ENCODE measurements at regions not wholly inside any gene's neighbourhood (a gene's known extent, or its start where the extent isn't known, plus 50 kb on each side); places are given as distances from the start of the nearest gene placed in this dataset.

DNA sequence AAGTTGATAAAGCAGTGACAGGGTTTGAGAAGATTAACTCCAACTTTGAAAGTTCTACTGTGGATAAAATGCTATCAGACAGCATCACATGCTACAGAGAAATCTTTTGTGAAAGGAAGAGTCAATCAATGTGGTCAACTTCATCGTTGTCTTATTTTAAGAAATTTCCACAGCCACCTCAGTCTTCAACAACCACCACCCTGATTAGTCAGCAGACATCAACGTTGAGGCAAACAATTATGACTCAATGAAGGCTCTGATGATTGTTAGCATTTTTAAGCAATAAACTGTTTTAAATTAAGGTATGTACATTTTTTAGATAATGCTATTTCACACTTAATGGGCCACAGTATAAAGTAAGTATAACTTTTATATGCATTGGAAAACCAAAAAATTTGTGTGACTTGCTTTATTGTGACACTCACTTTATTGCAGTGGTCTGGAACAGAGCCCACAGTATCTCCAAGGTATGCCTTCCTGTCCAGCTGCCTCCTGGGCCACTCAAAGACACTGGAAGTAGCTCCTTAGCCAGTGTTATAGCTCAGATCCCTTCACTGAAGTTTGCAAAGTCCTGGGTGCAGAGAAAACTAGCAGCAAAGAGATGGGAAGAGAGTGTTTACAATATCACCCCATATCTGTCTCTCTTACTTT, 293.1 kb downstream of the ARHGAP12 start:
- no peak for DNase-seq

DNA sequence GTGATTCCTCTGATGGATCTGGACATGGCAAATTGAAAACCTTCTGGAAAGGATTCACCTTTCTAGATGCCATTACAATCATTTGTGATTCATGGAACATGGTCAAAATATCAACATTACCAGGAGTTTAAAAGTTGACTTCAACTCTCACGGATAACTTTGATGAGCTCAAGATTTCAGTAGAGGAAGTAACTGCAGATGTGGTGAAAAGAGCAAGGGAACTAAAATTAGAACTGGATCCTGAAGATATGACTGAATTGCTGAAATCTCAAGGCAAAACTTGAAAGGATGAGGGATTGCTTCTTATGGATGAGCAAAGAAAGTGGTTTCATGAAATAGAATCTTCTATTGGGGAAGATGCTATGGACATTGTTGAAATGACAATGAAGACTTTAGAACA, 293.6 kb downstream of the ARHGAP12 start:
- no peak for DNase-seq

DNA sequence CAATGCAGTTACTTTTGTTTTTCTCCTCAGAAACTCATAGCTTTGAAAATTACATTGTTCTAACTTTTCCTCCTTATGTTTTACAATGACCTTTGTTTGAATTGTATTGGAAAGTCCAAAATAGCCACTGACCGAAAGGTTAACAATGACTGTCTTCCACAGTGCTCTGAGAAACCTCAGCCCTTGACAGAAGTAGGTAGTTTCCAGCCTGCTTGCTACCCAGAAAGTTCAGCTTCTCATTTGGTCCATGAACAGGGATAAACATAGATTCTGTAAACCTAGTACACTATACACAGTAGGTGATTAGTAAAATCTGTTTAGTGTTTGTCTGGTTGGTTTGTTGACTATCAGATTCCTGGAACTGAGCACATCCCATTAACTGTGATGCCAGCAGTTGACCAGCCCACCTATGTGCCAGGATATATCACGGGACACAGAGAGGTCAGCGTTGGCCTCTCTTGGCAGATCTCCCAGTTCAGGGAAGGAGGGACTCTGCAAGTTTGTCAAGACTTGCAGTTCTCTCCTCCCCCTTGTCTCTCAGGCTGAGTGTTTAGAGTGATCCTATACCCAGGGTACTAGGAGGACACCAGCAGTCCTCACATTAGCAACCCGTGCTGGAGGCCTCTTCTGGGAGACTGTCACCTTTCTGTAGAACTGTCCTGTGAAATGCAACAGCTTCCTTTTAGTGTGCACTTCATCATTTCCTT, 297.6 kb downstream of the ARHGAP12 start:
- peak; percentile 9 for DNase-seq

DNA sequence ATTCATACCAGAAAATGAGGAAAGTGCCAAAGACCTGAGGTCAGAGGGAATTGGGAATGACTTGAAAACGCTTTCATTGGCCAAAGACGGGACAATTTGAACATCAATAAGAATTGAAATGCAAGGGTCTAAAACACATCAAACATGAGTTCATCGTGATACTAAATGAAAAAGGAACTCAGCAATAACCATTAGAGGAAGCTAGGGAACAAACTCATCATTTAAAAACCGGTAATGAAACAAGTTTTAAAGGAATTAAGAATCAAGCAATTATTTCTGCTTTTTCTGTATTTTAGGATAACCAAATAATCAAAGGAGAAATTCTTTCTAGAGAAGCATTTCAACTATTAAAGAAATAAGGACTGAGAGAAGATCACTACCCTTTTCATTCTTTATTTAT, 303.1 kb downstream of the ARHGAP12 start:
- DNase-seq, result no peak

DNA sequence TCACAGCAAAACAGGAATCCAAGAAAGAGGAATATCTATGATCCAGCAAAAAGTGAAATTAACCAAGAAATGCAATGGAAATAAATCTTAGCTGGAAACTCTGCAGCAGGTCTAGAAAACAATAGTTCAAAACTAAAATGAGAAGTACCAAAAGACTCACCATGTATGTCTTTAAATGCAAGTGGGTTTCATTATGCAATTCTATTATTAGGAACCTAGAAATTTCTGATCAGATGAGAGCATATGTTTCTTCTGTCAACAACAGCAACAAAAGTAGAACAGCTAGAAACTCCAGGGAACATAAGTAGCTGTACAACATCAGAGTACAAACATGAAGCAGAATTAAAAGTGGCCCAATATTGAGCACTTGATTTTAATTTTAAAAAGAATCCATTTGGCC, 304.0 kb downstream of the ARHGAP12 start:
- no peak for DNase-seq

DNA sequence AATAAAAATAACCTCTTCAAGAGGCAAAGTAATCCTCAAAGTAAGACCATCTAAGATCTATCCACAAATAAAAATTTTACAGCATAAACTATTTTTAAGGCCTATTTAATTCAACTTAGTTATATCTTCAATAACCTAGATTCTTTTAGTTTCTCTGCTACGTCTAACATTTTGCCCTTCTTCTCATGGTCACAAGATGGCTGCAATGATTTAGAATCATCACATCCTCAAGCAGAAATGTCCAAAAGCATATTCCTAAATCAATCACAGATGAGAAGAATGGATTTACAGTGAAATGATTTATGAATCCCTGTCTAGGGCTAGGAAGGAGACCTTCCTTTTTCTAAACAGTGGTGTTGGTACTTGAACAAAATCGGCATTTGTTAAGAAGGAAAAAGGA, 304.7 kb downstream of the ARHGAP12 start:
- DNase-seq, result no peak

DNA sequence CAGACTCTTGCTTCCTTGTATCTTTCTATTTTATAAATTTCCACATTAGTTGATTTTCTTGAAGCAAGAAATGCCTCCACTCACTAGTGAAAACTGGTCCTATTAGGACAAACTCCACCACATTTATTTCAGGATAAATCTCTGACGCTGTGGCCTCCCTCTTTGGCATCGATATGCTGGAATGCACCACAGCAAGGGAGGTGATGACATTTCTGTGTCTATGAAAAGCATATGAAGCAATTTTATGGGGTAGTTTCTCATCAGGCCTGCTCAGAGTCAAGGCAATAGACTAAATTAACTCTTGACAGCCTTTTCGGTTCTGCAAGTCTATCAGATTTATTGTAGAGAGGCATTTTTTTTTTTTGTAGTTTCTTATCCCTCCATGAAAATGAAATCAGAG, 304.4 kb downstream of the ZEB1 start:
- DNase-seq, result no peak

DNA sequence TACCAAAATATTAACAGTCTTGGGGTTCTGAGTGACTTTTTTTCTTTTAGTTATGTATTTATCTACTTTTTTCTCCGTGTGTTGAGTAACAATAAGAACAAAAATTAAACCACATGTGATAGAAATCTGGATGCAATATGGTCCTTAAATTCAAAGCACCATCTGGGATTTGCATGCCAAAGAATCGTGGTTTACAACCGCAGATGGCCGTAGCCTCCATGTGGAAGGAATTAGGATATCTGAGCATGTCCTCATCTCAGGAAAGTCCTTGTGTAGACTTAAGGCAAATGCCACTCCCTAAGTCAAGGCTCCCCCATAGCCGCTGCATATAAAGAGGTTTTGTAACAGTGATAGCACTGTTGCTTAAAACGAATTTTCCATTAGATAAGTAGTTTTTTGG, 304.0 kb downstream of the ZEB1 start:
- no peak for DNase-seq

DNA sequence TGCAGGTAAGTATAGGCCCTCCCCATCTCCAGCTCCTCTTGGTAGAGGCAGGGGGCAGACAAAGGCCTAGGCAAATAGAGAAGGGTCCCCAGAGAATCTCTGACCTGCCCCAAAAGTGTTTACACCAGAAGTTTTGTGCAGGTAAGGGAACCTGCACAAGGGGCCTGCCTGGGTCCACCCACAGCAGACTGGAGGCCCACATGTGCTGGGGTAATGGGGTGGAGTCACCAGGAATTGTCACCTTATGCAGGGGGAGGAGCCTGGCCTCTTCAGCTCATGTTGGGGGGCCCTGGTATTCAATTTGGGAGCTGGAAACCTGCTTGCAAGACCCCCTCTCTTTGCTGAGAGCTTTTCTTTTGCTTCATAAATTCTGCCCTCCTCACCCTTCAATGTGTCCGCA, 302.7 kb downstream of the ZEB1 start:
- no peak for DNase-seq

DNA sequence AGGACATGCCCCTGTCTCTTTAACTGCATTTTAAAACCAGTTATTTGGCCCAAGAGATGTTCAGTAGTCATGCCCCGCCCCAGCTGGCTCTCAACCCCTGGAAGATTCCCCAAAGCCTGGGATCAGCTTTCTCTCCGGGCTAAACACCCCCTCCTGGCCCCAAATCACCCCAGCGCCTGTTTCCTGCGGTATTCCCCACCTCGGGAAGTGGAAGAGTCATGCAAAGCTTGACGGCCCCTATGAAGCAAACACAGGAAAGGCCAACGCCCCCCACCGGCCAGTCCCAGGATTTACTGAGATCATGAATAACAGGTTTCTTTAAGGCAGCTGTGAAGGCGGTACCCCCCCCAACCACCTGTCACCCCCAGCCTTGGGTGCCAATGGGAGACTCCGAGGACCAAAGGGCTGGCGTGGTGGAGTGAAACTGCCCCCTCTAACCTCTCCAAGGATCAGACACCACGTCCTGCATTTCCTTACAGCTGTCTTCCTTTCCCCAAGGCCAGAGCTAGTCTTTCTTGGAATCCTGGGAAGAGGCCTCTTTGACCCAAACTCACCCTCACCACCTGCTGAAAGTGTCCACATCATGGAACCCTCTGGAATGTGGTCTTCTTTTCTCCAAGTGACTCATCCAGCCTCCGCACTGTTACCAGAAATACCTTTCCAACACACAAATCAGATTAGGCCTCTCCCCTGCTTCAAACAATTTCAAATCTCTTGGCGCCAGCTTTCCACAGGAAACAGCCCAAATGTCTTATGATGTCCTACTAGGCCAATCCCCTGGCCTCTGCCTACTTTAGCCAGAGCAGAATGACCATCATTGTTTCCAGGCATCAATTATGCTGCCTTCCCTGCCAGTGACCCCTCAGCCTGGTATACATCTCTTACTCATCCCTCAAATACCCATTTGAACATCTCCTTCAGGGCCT, 301.5 kb downstream of the ZEB1 start:
- DNase-seq, result no peak

DNA sequence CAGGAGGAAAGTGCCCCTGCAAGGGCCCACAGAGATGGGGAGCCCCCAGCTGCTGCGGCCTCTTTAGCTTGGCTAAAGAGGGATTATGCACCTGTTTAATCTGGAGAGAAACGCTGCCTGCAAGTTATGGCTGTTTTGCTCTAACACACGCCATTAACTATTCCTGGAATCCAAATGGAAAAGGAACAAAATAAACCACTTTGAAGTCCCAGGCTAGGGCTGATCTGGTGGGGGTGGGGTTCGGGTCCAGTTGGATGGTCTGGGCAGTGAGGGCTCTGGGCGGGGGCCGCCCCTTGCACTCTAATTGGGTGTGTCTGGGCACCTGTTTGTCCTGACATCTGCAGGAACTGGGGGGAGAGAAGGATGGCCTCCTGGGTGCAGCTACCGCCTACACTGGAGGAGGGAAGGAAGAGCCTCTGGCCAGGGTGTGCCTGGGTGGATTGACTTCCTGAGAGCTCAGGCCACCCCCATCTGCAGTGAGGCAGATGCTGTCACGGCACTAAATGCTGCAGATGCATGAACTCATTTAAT, 300.6 kb downstream of the ZEB1 start:
- no peak for DNase-seq

DNA sequence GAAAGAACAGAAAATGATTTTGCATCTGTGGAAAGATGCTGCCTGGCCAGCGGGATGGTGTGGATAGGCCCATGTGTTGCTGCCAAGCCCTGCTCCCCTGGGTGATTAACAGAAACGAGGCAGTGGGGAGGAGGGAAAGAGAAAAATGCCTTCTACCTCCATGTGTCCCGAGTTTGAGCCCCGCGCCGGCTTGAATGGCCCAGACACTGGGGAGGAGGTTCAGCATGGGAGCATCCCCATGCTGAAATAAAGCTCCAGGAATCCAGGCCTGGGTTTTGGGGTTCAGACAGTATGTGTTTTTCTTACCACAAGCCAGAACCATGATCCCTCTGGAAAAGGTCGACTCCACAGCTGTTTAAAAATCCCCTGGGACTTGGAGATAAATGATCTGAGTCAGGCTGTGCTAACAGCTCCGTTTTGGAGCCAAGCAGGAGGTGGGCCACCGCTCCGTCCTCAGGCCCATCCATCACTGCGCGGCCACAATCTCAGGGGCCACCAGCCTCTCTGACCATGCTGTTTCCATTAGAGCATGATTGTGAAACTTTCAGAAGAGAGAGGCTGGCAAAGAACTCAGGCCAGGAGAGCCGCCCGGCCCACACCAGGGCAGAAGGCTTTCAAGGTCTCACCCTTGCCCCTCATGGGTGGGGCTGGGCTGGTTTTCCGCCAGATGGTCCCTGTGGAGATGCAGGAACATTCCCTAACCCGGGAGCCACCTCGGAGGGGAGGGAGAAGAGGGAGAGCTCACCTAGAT, 299.7 kb downstream of the ZEB1 start:
- no peak for DNase-seq

DNA sequence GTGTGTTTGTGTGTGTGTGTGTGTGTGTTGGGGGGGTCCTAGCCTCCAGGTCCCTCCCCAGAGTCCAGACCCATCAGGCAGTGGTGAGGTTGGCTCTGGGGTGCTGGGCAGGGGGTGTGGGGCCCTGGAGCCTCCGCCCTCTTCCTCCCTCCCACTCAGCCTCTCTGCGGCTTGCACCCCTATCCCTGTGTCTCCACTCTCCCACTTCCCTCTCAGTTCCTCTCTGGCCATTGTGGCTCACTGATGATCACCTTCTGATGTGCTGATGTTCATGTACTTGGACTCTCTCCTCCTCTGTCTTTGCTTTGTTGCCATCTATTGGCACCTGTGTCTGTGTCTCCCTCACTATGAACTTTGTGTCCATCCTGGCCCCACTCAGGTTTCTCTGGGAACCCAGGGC, 298.7 kb downstream of the ZEB1 start:
- no peak for DNase-seq

DNA sequence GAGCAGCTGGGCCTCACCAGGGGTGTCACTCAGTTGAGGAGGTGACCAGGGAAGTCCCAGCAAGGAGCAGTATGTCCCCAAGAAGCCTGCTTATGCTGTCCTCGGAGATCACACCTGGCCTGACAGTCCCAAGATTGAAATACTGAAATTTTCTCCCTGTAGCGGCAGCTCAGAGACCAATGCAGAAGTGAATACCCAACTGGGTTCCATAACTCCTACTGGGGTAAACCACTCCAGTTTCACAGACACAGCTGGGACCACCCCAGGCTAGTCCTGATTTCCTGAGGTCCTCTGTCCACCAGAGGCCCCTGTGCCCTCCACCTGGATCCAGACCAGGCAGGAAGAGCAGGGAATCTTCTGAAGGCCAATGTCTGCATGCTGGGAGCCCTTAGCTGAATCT, 298.1 kb downstream of the ZEB1 start:
- no peak for DNase-seq

DNA sequence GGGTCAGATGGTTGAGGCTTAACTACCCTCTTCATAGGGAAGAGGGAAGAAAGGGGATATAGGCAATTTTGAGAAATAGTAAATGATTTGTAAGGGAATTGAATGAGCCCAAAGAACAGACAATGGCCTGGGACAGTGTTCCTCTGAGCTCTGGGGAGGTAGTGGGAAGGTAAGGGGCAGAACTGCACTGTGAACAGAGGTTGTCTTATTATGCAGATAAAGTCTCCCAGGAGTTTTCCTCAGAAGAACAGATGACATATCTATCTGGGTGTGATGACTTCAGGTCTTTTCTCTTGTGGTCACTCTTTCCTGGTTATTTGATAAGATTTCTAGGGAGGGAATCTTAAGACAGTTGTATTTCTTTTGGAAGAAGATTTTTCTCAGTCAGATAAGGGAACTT, 296.1 kb downstream of the ZEB1 start:
- no peak for DNase-seq

DNA sequence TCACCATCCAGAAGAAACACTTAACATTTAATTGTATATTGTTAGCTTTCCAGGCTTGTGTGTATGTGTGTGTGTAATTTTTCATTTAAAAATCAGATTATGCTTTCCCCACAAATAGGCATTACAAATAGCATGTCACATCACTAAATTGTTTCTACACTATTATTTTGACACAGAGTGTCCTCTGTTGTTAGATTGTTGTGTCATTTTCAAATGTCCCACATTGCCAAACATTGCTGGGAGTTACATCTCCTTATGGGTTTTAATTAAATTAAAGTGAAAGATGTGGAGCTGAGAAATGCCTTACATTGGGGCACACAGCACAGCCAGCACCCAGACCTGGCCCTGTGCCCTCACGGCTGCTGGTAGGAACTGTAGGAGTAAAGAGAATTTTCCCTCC, 295.6 kb downstream of the ZEB1 start:
- DNase-seq, result no peak

DNA sequence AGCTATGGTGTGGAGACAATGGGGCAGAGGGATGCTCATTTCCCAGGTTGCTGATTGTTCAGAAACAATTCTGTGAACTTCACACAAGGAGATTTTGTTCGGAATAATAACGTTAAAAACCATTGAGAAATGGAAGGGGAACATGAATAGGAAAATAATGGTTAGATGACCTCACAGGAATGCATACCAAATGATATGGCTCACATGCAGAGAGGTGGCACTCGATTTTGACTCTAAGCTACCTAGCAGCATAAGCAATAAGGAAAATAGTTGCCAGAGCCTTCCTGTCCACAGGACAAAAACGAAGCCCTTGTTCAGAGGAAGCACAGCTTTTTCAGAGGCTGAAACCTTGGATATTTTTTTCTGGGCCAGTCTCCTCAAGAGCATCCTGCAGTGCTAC, 293.1 kb downstream of the ZEB1 start:
- DNase-seq, result no peak

DNA sequence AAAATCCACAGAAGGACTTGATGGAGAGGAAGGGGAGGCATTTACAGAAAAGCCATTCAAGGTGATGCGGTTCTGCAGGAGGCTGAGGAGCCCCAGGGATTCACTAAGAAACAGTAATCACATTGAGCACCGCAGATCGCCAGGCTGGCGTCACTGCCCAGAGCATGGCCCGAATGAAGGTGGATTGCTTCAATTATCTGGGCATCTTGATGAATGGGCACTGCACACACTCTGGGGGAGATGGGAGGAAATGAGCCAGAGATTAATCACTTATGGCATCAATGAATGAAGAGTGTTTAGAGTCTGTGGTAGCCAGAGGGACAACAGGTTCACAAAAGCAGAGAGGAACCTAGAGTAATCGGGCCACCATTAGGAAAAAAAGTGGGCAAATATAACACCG, 292.1 kb downstream of the ZEB1 start:
- no peak for DNase-seq

DNA sequence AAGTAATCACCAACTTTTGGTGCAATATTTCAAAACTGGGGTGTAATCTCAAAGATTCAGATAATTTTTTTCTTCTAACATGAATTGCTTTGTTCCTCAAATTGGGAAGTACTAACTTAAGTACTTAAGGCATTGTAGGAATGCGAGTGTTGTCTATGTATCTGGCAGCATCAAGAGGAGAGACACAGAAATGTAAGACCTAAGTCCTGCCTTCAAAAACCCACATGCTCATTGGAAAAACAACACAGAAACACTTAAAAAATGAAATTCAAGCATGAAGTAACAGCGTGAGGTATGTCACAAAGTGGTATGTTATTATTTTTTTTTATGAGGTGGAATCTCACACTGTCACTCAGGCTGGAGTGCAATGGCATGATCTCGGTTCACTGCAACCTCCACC, 288.5 kb downstream of the ZEB1 start:
- no peak for DNase-seq

DNA sequence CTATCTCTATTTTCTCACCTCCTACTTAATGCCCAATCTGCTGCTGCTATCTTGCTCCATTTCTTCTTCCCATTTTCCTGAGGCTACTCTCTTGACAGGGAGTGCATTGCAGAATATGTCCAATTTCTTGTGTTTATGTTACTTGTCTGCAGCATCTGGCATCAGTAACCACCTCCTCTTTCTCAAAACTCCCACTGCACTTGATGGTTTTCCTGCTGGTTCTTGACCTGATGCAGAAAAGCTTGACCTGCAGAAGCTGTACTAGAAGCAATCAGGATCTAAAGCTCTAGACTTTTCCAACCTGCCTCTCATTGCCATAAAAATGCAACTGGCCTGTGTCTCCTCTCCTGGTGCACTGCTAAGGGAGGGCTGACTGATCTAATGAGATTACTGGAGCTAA, 287.8 kb downstream of the ZEB1 start:
- no peak for DNase-seq

DNA sequence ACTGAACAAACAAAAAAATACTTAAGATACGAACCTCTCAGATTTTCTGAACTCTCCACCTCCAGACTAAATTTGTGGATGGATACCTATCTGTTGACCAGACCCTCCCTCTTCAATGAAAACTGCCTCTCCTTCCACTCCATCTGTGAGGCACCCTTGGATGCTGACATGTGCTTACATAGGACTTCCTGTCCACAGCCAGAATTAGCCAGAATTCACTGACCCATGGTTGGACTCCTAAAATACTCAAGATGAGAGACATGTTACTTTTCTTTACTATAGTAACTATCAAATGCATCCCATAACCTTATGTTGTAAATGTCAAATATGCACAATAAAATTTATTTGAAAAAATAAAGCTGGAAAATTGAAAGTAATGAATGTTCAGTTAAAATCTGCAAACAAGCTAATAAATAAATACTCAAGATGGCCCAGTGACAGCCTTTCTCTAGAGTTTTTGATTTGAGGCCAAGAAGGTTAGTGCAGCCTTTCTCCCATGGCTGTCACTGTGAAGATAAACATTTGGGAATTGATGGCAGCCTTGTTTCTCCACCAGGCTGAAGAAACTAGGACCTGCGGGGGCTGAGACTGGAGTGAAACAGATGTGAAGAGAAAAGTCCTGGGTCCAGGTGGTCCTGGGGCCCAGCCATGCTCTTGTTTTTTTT, 287.0 kb downstream of the ZEB1 start:
- DNase-seq, result no peak

DNA sequence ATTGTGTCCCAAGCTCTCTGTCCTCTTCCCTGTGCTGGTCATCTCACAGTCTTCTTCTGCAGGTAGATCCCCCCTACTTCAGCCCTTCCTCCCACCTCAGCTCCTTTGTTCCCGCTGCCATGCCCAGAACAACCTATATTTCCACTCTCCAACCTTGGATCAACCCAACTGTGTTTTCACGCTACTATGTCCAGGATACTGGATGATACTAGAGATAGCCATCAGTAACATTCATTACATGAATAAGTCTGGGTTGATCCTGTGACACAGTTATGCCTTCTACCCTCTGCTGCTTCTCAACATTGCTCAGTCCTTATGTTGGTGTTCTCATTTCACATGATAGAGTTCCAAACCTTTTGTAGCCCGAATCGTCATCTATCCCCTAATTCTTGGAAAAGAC, 286.4 kb downstream of the ZEB1 start:
- no peak for DNase-seq
